ENCODE measurements at regions not wholly inside any gene's neighbourhood (a gene's known extent, or its start where the extent isn't known, plus 50 kb on each side); places are given as distances from the start of the nearest gene placed in this dataset.

DNA sequence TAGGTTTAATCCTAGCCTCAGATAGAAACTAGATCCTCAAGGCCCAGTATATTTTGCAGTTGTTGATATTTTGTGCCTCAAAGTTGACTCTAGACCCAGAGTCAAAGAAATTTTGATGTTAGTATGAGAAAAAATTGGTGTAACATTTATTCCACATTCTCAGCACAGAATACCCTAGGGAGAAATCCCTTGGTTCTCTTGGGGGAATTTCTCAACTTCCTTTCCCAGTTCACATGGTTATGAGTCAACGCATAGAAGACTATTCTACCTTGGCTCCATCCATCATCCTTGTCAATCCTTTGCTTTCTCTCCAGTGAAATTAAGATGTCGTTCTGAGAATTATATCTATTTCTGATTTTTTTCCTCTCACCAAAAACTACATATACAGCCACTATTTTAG lies 145.3 kb downstream of the POSTN start:
- TF ChIP-seq GATA1 (IDR thresholded peaks at IDR 0.05; ENCODE audit: low read depth, low read length): no peak
- no peak for TF ChIP-seq POLR2A (IDR thresholded peaks at IDR 0.05; ENCODE audit: low read length)
- DNase-seq: no peak

DNA sequence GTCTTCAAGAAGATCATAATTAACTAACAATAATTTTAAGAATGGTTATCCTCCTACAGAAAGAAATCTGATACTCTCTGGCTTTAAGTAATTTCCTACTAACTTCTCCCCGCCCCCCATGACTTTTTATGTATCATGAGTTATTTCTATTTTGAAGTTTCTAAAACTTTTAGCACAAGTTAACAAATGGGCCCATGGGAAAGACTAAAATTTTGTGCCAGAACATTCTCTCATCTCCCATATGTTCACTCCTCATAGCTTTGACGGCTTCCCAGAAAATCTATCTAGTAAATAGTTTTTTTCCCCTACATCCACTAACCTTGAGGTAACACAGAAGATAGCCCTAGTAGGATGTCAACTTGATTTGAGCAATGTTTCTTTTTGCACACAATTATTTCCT lies 148.3 kb downstream of the POSTN start:
- no peak for DNase-seq
- TF ChIP-seq POLR2A (IDR thresholded peaks at IDR 0.05; ENCODE audit: low read length) (no peak), GATA1 (IDR thresholded peaks at IDR 0.05; ENCODE audit: low read depth, low read length) (no peak)

DNA sequence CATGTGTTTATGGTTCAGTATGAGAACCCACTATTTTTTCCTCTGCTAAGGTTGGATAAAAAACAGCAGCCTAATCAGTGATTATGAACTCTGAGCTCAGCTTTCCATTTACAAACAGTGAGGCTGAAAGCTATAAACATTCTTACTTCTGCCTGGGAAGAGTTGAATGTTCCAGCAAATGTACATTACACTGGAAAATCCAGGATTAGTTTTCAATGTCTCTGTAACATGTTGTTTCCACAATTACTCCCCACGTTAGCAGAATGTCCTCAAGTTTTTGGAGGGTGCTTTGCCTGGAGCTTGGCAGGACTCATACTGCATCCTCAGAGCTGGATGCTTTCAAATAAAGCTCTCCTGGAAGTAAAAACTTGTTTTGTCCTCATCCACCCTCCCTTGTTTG lies 150.4 kb downstream of the POSTN start:
- TF ChIP-seq GATA1 (IDR thresholded peaks at IDR 0.05; ENCODE audit: low read depth, low read length): no peak
- no peak for TF ChIP-seq POLR2A (IDR thresholded peaks at IDR 0.05; ENCODE audit: low read length)

DNA sequence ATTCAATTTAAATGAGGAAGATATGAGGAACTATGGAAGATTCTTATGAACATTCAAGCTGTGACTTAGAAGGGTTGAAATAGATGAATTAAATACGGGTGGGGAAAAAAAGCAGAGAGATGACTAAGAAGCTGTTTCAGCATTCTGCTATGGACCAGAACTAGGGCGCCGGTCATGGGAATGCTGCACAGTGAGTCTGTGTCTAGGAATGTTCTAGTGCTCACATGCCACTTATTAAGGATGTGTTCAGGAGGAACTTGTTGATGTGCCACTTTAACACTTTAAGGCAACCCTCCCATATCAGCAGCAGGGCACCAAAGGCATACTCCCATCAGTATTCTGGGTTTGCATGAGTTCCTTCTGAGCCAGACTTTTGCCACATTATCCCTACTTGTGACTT lies 152.1 kb downstream of the POSTN start:
- no peak for DNase-seq

More for the DNA sequence above, 150.4 kb downstream of the POSTN start:
- no peak for DNase-seq

GRCh38 chr13:37443538-37443937 lies 155.0 kb downstream of the POSTN start:
- no peak for TF ChIP-seq POLR2A (IDR thresholded peaks at IDR 0.05; ENCODE audit: low read length)
- DNase-seq: no peak

More for the DNA sequence above, 152.1 kb downstream of the POSTN start:
- TF ChIP-seq GATA1 (IDR thresholded peaks at IDR 0.05; ENCODE audit: low read depth, low read length): no peak
- no peak for TF ChIP-seq POLR2A (IDR thresholded peaks at IDR 0.05; ENCODE audit: low read length)

GRCh38 chr13:37442996-37443395 lies 155.6 kb downstream of the POSTN start:
- DNase-seq: no peak
- no peak for TF ChIP-seq POLR2A (IDR thresholded peaks at IDR 0.05; ENCODE audit: low read length)
- no peak for TF ChIP-seq GATA1 (IDR thresholded peaks at IDR 0.05; ENCODE audit: low read depth, low read length)

- TF ChIP-seq GATA1 (IDR thresholded peaks at IDR 0.05; ENCODE audit: low read depth, low read length): no peak
- TF ChIP-seq POLR2A (IDR thresholded peaks at IDR 0.05; ENCODE audit: low read length): no peak
- DNase-seq: no peak
These were observed 162.7 kb downstream of the POSTN start for GRCh38 chr13:37435881-37436280.

DNA sequence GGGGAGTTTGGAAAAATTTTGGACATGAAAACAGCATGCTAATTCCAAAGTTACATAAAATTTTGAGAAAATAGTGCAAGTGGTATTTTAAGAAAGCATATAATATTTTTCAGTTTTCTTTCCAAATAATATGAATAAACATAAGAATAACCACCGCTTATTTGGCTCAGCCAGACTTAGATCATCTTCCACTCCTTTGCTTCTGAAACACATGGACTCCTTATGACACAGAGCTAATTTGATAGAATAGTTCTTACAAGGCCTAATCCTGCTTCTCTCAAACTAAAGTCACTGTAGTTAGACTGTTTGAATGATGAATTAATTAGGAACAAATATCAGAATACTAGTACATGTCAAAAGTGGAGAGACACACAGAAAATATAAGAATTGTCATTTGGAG lies 165.5 kb downstream of the POSTN start:
- no peak for DNase-seq
- no peak for TF ChIP-seq GATA1 (IDR thresholded peaks at IDR 0.05; ENCODE audit: low read depth, low read length)
- no peak for TF ChIP-seq POLR2A (IDR thresholded peaks at IDR 0.05; ENCODE audit: low read length)

GRCh38 chr13:37429976-37430375 lies 168.6 kb downstream of the POSTN start:
- no peak for TF ChIP-seq POLR2A (IDR thresholded peaks at IDR 0.05; ENCODE audit: low read length)
- TF ChIP-seq GATA1 (IDR thresholded peaks at IDR 0.05; ENCODE audit: low read depth, low read length): no peak
- DNase-seq: no peak

GRCh38 chr13:37427843-37428494 lies 170.6 kb downstream of the POSTN start:
- TF ChIP-seq GATA1 (IDR thresholded peaks at IDR 0.05; ENCODE audit: low read depth, low read length): no peak
- TF ChIP-seq POLR2A (IDR thresholded peaks at IDR 0.05; ENCODE audit: low read length): no peak
- DNase-seq: no peak

GRCh38 chr13:37418490-37418889 lies 180.1 kb downstream of the POSTN start:
- TF ChIP-seq POLR2A (IDR thresholded peaks at IDR 0.05; ENCODE audit: low read length) (no peak), GATA1 (IDR thresholded peaks at IDR 0.05; ENCODE audit: low read depth, low read length) (no peak)
- no peak for DNase-seq

DNA sequence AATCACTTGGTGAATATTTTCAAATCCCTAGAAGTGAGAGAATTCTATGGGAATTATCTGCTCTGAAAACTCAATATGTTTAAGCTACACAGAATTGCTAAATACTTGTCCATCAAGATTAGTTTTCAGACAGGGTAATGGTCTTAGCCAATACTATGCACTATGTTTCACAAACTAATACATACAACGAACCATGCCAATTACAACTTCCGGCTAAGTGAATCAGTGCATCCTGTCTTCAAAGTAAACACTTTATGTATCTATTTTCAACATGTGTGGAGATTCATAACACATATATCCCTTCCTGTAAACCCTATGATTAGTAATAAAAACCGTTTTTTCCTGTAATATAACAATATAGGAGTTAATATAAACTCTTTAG lies 181.5 kb downstream of the POSTN start:
- TF ChIP-seq POLR2A (IDR thresholded peaks at IDR 0.05; ENCODE audit: low read length) (no peak), GATA1 (IDR thresholded peaks at IDR 0.05; ENCODE audit: low read depth, low read length) (no peak)

GRCh38 chr13:37416291-37417059 lies 182.1 kb downstream of the POSTN start:
- TF ChIP-seq GATA1 (IDR thresholded peaks at IDR 0.05; ENCODE audit: low read depth, low read length) (no peak), POLR2A (IDR thresholded peaks at IDR 0.05; ENCODE audit: low read length) (no peak)
- no peak for DNase-seq

More for the DNA sequence above, 181.5 kb downstream of the POSTN start:
- no peak for DNase-seq

- no peak for DNase-seq
- TF ChIP-seq GATA1 (IDR thresholded peaks at IDR 0.05; ENCODE audit: low read depth, low read length) (no peak), POLR2A (IDR thresholded peaks at IDR 0.05; ENCODE audit: low read length) (no peak)
These were observed 185.4 kb downstream of the POSTN start for GRCh38 chr13:37413161-37413560.
